Suppressor macrophage (primary cell): ENCODE measurements at regions not wholly inside any gene's neighbourhood (a gene's known extent, or its start where the extent isn't known, plus 50 kb on each side); places are given as distances from the start of the nearest gene placed in this dataset.
"Not testable (repeated sequence)": the region's sequence is repeated elsewhere in the genome, so short reads cannot be mapped to it uniquely, and the experiment has no call there.

Experiments used
- DNase-seq, 4 experiments: peaks; one replicate each; pipeline ENCODE4 v3.0.0-alpha.2; 2020 to 2022

GRCh38 chr12:20077618-20078017 lies 290.7 kb upstream of the PDE3A start:
- no peak for DNase-seq

- no peak for DNase-seq
Observed at GRCh38 chr12:20089077-20089476, 279.3 kb upstream of the PDE3A start.

- not testable (repeated sequence) for DNase-seq
Observed at GRCh38 chr12:20093190-20093810, 275.0 kb upstream of the PDE3A start.

GRCh38 chr12:20096430-20096829 lies 271.9 kb upstream of the PDE3A start:
- no peak for DNase-seq

- no peak for DNase-seq
Observed at GRCh38 chr12:20097626-20098025, 270.7 kb upstream of the PDE3A start.

- no peak for DNase-seq
Observed at GRCh38 chr12:20099395-20100183, 268.7 kb upstream of the PDE3A start.

GRCh38 chr12:20101046-20101445 lies 267.3 kb upstream of the PDE3A start:
- no peak for DNase-seq

GRCh38 chr12:20105943-20106342 lies 262.4 kb upstream of the PDE3A start:
- DNase-seq, result no peak

GRCh38 chr12:20109676-20110075 lies 258.7 kb upstream of the PDE3A start:
- DNase-seq, result no peak

- not testable (repeated sequence) for DNase-seq
Observed at GRCh38 chr12:20115371-20115770, 253.0 kb upstream of the PDE3A start.

- no peak for DNase-seq
Observed at GRCh38 chr12:20119596-20120402, 248.5 kb upstream of the PDE3A start.

- DNase-seq, result no peak
Observed at GRCh38 chr12:20120403-20120725, 248.0 kb upstream of the PDE3A start.

GRCh38 chr12:20122274-20122673 lies 246.1 kb upstream of the PDE3A start:
- no peak for DNase-seq

GRCh38 chr12:20123465-20123864 lies 244.9 kb upstream of the PDE3A start:
- no peak for DNase-seq

- DNase-seq, result no peak
Observed at GRCh38 chr12:20125276-20125798, 243.0 kb upstream of the PDE3A start.

GRCh38 chr12:20126601-20127000 lies 241.7 kb upstream of the PDE3A start:
- no peak for DNase-seq

- no peak for DNase-seq
Observed at GRCh38 chr12:20127413-20127812, 240.9 kb upstream of the PDE3A start.

- DNase-seq, result no peak
Observed at GRCh38 chr12:20128928-20129327, 239.4 kb upstream of the PDE3A start.

GRCh38 chr12:20132818-20133217 lies 235.5 kb upstream of the PDE3A start:
- no peak for DNase-seq

GRCh38 chr12:20134652-20135051 lies 233.7 kb upstream of the PDE3A start:
- DNase-seq, result no peak

- DNase-seq, result peak in 3 of 4 experiments; percentile 7 to 29 (median 20)
Observed at GRCh38 chr12:20140751-20141150, 227.6 kb upstream of the PDE3A start.

- DNase-seq, result no peak
Observed at GRCh38 chr12:20142316-20142715, 226.0 kb upstream of the PDE3A start.

GRCh38 chr12:20142956-20143355 lies 225.4 kb upstream of the PDE3A start:
- DNase-seq, result no peak
